ENCODE measurements at regions not wholly inside any gene's neighbourhood (a gene's known extent, or its start where the extent isn't known, plus 50 kb on each side); places are given as distances from the start of the nearest gene placed in this dataset.

GRCh38 chr7:9201928-9202327 is 768.5 kb downstream of the NXPH1 start:
- TF ChIP-seq CTCF (optimal IDR thresholded peaks at IDR 0.05 in 1 of 3, IDR thresholded peaks at IDR 0.05 in 1 of 3, conservative IDR thresholded peaks at IDR 0.05 in 1 of 3; ENCODE audit: extremely low read depth in 1 of 3, insufficient read depth in 2 of 3, low read length in 3 of 3) (no peak), EZH2 (IDR thresholded peaks at IDR 0.05; ENCODE audit: low read length) (no peak)

Data from keratinocyte (primary cell).